Subcutaneous abdominal adipose tissue (tissue), 5 donors: ENCODE measurements at regions not wholly inside any gene's neighbourhood (a gene's known extent, or its start where the extent isn't known, plus 50 kb on each side); places are given as distances from the start of the nearest gene placed in this dataset.

Experiments
- H3K27ac ChIP-seq: one replicate; pipeline ENCODE4 v1.7.0; 2013; ENCODE audit warnings: low read depth, mild to moderate bottlenecking, inconsistent platforms, low read length, moderate library complexity
- H3K27me3 ChIP-seq, 5 donors: one replicate each; pipeline ENCODE4 v1.7.0; 2013; ENCODE audit warnings: low read length in 5 of 5, inconsistent platforms in 1 of 5; ENCODE audit not compliant: control insufficient read depth in 5 of 5, insufficient read depth in 4 of 5
- H3K36me3 ChIP-seq, 5 donors: one replicate each; pipeline ENCODE4 v1.7.0; 2013; ENCODE audit warnings: low read length in 5 of 5; ENCODE audit not compliant: control insufficient read depth in 5 of 5, insufficient read depth in 5 of 5
- H3K4me1 ChIP-seq, 5 donors: one replicate each; pipeline ENCODE4 v1.7.0; 2013; ENCODE audit warnings: low read length in 5 of 5, mild to moderate bottlenecking in 3 of 5, moderate library complexity in 1 of 5; ENCODE audit not compliant: control insufficient read depth in 5 of 5, insufficient read depth in 5 of 5
- H3K4me3 ChIP-seq, 5 donors: one replicate each; pipeline ENCODE4 v1.7.0; 2013; ENCODE audit warnings: low read length in 5 of 5, low read depth in 1 of 5
- H3K9ac ChIP-seq, 5 donors: one replicate each; pipeline ENCODE4 v1.7.0; 2013; ENCODE audit warnings: low read length in 5 of 5, mild to moderate bottlenecking in 4 of 5, moderate library complexity in 3 of 5
- H3K9me3 ChIP-seq, 5 donors: one replicate each; pipeline ENCODE4 v1.7.0; 2013; ENCODE audit warnings: low read length in 5 of 5; ENCODE audit not compliant: control insufficient read depth in 5 of 5
- donor health status: healthy.
- donor health status: healthy.
- donor health status: healthy.
- donor health status: healthy.
- donor health status: healthy.

DNA sequence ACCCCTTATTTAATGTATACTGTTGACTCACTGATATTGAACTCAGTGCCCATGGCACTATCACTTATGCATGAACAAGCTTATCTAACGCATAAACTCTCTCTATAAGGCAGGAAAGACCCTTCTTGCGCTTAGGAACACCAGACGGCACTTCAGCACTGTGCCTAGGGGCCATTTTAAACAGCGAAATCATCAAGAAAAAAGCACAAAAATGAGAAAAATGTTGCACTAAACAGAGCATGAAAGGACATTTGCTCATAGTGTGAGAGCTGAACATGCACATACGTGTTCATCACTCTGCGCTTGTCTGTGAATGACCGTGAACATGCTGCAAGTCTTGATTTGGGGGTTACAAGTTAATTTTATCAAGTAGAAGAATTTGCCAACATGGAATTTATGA is 109.6 kb downstream of the WDR11 start:
- no peak overlapping the region for H3K27ac ChIP-seq
- no peak overlapping the region for H3K4me3 ChIP-seq
- no peaks in the 10 kb centered on the region for H3K36me3 ChIP-seq
- H3K4me1 ChIP-seq = peaks cover 0 to 11% (median 5%) of the 10 kb centered on the region in 5 donors
- H3K27me3 ChIP-seq = peaks cover 0 to 7% (median 0%) of the 10 kb centered on the region in 5 donors
- no peaks in the 10 kb centered on the region for H3K9me3 ChIP-seq
- H3K9ac ChIP-seq = no peak overlapping the region

GRCh38 chr10:120961795-120962755 is 110.9 kb downstream of the WDR11 start:
- Histone ChIP-seq H3K4me1 (peaks cover 0 to 11% (median 5%) of the 10 kb centered on the region in 5 donors), H3K9ac (no peak overlapping the region), H3K36me3 (no peaks in the 10 kb centered on the region), H3K27me3 (peaks cover 0 to 7% (median 0%) of the 10 kb centered on the region in 5 donors), H3K9me3 (no peaks in the 10 kb centered on the region), H3K4me3 (no peak overlapping the region), H3K27ac (no peak overlapping the region)

DNA sequence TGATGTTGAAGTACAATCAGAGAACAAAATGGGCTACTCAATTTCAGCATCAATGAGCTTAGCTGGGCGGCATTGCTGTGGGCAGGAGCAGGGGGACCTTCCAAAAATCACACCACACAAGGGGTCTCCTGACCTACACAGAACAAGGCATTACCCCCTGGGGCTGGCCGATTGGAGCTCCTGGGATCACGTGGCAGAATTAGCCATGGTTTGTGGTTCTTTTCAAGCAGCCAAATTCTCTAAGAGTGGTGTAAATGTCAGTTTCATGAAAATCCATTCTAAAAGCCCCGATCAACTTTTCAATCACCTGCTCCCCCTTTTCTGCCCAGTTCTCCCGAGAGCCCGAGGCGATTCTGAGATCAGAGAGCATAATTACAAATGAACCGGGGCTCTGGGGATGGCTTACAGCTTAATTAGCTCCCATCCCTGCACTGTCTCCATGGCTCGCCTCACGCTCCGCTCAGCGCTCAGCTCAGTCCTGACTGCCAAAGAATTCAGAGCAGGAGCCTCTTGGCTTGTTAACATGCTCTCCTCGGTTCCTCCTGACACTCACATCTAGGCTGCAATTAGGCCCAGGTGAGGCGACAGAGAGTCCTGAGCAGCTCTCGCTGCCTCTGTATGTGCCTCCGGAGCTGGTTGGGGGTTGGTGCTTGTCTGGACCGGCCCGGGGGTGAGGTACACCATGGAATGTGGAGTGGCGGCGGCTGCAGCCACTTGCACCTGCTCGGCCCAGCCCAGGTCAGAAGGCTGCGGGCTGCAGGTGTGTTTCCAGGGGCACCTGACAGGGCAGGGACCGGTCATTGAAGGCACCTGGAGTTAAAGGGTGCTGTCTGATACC is 111.8 kb downstream of the WDR11 start:
- H3K27ac ChIP-seq = no peak overlapping the region
- H3K4me3 ChIP-seq = no peak overlapping the region
- H3K9me3 ChIP-seq = no peaks in the 10 kb centered on the region
- peaks cover 0 to 10% (median 0%) of the 10 kb centered on the region in 5 donors for H3K27me3 ChIP-seq
- no peak overlapping the region for H3K9ac ChIP-seq
- no peaks in the 10 kb centered on the region for H3K36me3 ChIP-seq
- H3K4me1 ChIP-seq = peaks cover 0 to 11% (median 5%) of the 10 kb centered on the region in 5 donors

DNA sequence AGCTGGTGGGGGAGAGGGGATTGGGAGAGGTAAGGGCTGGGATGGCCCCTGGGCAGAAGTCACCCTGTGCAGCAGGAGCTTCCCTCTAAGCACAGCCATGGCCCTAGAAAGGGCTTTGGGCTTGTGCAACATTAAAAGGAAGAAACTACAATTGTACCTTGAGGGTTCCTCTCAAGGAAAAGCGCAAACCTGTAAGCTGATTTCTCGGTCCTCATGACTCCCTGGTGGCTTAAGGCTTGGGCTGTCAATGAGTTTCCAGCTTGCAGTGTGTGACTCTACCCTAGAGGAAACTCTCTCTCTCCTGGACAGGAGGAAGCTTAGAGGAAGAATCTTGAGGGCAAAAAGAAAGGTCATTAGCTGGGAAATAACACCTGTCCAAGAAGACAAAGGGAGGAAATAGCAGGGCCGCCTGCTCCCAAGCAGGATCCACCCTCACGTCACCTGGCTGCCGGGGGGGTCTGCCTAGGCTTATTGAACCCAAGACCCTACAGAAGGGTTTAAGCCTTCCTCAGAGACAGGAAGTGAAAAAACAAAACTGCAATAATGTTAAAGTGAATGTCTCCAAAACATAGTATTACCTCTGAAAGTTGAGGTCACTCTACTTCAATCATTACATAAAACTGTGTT is 112.5 kb downstream of the WDR11 start:
- Histone ChIP-seq H3K4me1 (peaks cover 0 to 11% (median 5%) of the 10 kb centered on the region in 5 donors), H3K9me3 (peaks cover 0 to 3% (median 0%) of the 10 kb centered on the region in 5 donors), H3K27ac (no peak overlapping the region)

DNA sequence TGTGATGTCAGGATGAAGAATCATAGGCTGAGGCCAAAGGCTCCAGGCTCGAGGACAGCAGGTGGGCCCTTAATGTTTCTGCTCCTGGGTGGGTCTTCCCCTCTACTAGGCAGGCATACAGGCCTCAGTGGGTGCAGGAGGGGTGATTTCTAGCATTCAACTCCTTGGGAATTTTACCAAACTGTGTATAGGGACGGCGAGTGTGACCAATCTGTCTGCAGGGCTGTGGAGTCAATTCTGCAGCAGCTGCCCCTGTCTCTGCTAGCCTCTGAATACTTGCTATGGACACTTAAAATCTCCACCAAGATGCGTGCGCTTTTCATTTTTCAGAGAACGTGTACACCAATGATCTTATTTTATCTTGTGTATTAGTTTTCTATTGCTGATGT is 115.5 kb downstream of the WDR11 start:
- H3K27me3 ChIP-seq = peaks cover 0 to 10% (median 2%) of the 10 kb centered on the region in 5 donors
- H3K4me1 ChIP-seq = peaks cover 0 to 10% (median 5%) of the 10 kb centered on the region in 5 donors
- peaks cover 0 to 3% (median 0%) of the 10 kb centered on the region in 5 donors for H3K9me3 ChIP-seq
- H3K9ac ChIP-seq = no peak overlapping the region
- no peak overlapping the region for H3K4me3 ChIP-seq
- no peaks in the 10 kb centered on the region for H3K36me3 ChIP-seq
- H3K27ac ChIP-seq = no peak overlapping the region

More for the DNA sequence above, 112.5 kb downstream of the WDR11 start:
- no peaks in the 10 kb centered on the region for H3K36me3 ChIP-seq
- no peak overlapping the region for H3K4me3 ChIP-seq
- peaks cover 0 to 10% (median 0%) of the 10 kb centered on the region in 5 donors for H3K27me3 ChIP-seq
- no peak overlapping the region for H3K9ac ChIP-seq

DNA sequence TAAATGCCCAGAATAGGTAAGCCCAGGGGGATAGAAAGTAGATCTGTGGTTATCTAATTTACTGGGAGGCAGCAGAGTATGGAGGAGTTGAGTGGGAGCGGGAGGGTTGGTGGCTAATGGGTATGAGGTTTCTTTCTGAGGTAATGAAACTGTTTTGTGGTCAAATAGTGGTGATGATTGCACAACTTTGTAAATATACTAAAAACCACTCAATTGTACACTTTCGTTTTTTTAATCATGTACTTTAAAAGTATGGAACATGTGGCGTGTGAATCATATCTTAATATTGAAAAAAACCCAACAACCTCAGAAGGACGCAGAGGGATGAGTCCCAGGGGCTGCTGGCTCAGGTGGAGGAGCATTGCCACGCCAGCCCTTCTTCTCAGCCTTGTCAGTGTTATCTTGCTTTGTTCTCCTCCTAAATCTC is 118.1 kb downstream of the WDR11 start:
- Histone ChIP-seq H3K27ac (no peak overlapping the region), H3K9ac (no peak overlapping the region), H3K4me1 (no peaks in the 10 kb centered on the region), H3K36me3 (no peaks in the 10 kb centered on the region), H3K4me3 (no peak overlapping the region), H3K27me3 (peaks cover 0 to 9% (median 2%) of the 10 kb centered on the region in 5 donors), H3K9me3 (peaks cover 5 to 14% (median 8%) of the 10 kb centered on the region in 5 donors)

DNA sequence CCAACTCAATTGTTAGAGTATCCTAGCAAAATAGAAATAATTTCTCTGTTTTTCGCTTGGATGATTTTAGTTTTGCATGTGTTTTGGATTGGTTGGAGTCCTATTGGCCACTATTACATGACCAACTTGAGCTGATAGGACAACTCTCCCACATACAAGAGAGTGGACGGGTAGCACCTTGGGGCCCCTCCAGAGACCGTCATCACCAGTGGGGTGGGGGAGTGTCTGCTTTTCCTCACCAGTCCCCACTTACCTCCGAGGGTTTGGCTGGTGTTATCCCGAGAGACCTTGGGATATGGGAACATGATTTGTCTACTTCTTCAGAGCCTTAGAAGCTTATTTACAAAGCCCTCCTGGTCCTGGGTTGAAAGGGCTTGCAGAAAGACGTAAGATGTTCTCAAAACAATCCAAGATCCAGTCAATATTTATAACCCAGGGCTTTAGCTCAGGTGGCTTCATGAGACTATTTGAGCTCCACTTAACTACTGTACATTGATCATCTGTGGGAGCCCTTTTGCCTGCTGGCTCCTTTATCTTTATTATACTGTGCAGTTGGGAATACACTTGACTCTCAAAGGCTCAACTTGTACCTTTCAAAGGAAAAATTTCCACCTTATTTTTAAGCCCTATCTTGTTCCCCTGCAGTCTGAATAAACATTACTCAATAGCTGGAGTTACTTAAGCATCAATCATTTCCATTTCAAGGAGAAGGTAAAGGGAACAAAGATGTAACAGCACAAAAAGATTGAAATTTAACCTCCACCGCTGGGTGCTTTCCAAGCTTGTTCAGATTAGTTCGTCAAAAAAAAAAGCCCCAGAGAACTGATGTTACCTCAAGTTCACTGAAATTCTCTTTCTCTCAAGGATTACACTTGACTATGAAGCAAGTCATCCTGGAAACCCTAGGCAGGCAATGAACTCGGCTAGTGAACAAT is 119.7 kb downstream of the WDR11 start:
- Histone ChIP-seq H3K27me3 (peaks cover 0 to 11% (median 2%) of the 10 kb centered on the region in 5 donors), H3K4me3 (no peak overlapping the region), H3K9ac (no peak overlapping the region), H3K27ac (no peak overlapping the region), H3K9me3 (peaks cover 11 to 24% (median 16%) of the 10 kb centered on the region in 5 donors), H3K4me1 (no peaks in the 10 kb centered on the region), H3K36me3 (no peaks in the 10 kb centered on the region)

DNA sequence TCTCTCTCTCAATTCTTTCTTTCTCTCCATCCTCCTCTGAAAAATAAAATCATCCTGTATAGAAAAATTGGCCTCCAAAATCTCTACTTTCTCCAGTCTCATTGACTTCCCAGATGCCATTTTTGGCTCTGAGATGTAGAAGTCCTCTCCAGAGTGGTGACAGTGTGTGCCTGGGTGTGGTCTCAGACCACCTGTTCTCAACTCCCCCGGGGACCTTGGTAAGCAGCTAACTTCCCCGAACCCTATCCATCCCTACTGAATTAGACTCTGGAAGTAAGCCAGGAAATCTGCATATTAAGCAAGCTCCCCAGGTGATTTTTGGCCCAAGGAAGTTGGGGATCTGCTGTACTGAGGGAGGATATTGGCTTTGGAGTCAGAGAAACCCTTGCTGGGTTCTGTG is 120.5 kb downstream of the WDR11 start:
- Histone ChIP-seq H3K9me3 (peaks cover 11 to 24% (median 16%) of the 10 kb centered on the region in 5 donors), H3K27ac (no peak overlapping the region), H3K27me3 (peaks cover 0 to 18% (median 7%) of the 10 kb centered on the region in 5 donors), H3K4me1 (no peaks in the 10 kb centered on the region), H3K9ac (no peak overlapping the region), H3K36me3 (no peaks in the 10 kb centered on the region), H3K4me3 (no peak overlapping the region)

DNA sequence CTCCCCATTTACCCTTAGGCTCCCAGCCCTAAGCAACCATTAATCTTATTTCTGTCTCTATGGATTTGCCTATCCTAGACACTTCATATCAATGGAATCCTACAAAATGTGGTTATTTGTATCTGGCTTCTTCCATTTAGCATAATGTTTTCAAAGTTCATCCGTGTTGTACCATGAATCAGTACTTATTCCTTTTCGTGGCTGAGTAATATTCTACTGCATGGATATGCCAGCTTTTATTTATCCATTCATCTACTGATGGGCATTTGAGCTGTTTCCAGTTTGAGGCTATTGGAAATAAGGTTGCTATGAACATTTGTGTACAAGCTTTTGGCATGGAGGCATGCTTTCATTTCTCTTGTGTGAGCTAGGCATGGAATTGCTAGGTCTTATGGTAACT is 121.1 kb downstream of the WDR11 start:
- no peaks in the 10 kb centered on the region for H3K4me1 ChIP-seq
- no peak overlapping the region for H3K27ac ChIP-seq
- no peak overlapping the region for H3K4me3 ChIP-seq
- peaks cover 11 to 24% (median 16%) of the 10 kb centered on the region in 5 donors for H3K9me3 ChIP-seq
- peaks cover 0 to 17% (median 7%) of the 10 kb centered on the region in 5 donors for H3K27me3 ChIP-seq
- H3K9ac ChIP-seq = no peak overlapping the region
- no peaks in the 10 kb centered on the region for H3K36me3 ChIP-seq
